ENCODE measurements at regions not wholly inside any gene's neighbourhood (a gene's known extent, or its start where the extent isn't known, plus 50 kb on each side); places are given as distances from the start of the nearest gene placed in this dataset.

- DNase-seq (ENCODE audit: low read depth, low spot score), result no peak
Measured at GRCh38 chr3:98966862-98967546, 65.5 kb upstream of the DCBLD2 start.

- no peak for DNase-seq (ENCODE audit: low read depth, low spot score)
Measured at GRCh38 chr3:98966434-98966833, 64.9 kb upstream of the DCBLD2 start.

GRCh38 chr3:98964784-98965183 is 63.3 kb upstream of the DCBLD2 start:
- no peak for DNase-seq (ENCODE audit: low read depth, low spot score)

GRCh38 chr3:98963546-98963945 is 62.1 kb upstream of the DCBLD2 start:
- no peak for DNase-seq (ENCODE audit: low read depth, low spot score)

GRCh38 chr3:98962951-98963350 is 61.5 kb upstream of the DCBLD2 start:
- no peak for DNase-seq (ENCODE audit: low read depth, low spot score)

GRCh38 chr3:98962189-98962930 is 60.9 kb upstream of the DCBLD2 start:
- no peak for DNase-seq (ENCODE audit: low read depth, low spot score)

- DNase-seq (ENCODE audit: low read depth, low spot score), result no peak
Measured at GRCh38 chr3:98961161-98962155, 60.0 kb upstream of the DCBLD2 start.

GRCh38 chr3:98957681-98958080 is 56.2 kb upstream of the DCBLD2 start:
- DNase-seq (ENCODE audit: low read depth, low spot score), result no peak

- no peak for DNase-seq (ENCODE audit: low read depth, low spot score)
Measured at GRCh38 chr3:98956008-98956407, 54.5 kb upstream of the DCBLD2 start.

- no peak for DNase-seq (ENCODE audit: low read depth, low spot score)
Measured at GRCh38 chr3:98954791-98955604, 53.5 kb upstream of the DCBLD2 start.

- no peak for DNase-seq (ENCODE audit: low read depth, low spot score)
Measured at GRCh38 chr3:98954242-98954641, 52.7 kb upstream of the DCBLD2 start.

GRCh38 chr3:98952404-98952803 is 50.9 kb upstream of the DCBLD2 start:
- no peak for DNase-seq (ENCODE audit: low read depth, low spot score)
